Activated CD4-positive, alpha-beta T cell treated with anti-CD3 and anti-CD28 coated beads, Interleukin-2, amount 50 U/mL, for 48 hours (primary cell): ENCODE measurements at regions not wholly inside any gene's neighbourhood (a gene's known extent, or its start where the extent isn't known, plus 50 kb on each side); places are given as distances from the start of the nearest gene placed in this dataset.

Experiments used
- DNase-seq, 2 experiments: peaks; one replicate each; pipeline ENCODE4 v3.0.0-alpha.2; 2020

- DNase-seq: no peak
These were observed 86.0 kb downstream of the MATN1 start for GRCh38 chr1:30637183-30637980.

DNA sequence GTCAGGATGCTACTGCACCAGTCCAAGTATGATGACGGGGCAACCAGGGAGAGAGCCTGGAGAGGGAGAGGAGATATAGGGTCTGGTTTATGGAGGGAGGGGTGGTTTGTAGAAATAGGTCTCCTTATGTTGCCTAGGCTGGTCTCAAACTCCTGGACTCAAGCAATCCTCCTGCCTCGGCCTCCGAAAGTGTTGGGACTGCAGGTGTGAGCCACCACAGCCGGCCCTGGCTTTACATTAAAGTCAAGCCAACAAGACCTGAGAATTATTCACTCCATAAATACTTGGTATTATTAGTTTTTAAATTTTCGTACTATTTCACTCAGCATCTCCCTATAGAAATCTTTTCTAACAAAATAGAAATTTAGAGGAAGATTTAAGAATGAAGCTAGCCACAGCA is 86.8 kb downstream of the MATN1 start:
- DNase-seq: no peak

DNA sequence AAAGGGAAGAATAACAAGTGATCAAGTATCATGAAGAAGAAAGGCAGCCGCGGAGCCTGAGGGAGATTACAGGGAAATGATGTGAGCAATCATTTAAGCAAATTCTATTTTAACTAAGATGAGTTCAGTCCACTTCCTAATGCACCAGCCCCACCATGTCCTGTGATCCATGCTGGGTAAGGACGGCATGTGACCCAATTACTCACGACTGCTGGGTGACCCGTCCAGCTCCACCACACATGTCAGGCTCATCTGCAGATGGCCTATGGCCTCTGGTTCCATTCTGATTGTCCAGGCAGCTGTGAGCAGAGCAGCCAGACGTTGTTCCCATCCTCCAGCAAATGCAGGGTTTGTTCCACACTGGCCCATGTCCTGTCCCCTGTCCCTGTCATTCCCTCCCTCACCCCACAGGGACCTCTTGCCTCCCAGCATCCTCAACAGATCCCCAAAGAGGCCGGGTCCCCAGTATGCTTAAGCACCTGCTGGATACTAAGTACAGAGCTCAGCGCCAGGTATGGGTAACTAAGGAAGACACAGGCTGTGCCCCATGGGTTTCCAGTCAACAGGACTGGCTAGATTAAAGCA is 87.9 kb downstream of the MATN1 start:
- DNase-seq: no peak

DNA sequence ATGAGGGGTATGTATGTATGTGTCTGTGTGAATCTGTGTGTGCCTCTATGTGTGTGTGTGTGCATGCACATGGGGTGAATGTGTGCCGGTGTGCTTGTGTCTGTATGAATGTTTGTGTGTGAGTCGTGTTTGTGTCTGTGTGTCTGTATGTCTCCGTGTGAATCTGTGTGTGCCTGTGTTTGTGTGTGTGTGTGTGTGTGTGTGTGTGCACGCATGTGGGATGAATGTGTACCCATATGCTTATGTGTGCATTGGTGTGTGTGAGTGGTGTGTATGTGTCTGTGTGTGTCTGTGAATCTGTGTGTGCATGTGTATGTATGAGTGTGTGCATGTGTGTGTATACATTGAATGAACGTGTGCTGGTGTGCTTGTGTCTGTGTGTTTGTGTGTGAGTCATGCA is 88.9 kb downstream of the MATN1 start:
- DNase-seq: no peak

- DNase-seq: no peak
These were observed 90.1 kb downstream of the MATN1 start for GRCh38 chr1:30633294-30633693.

DNA sequence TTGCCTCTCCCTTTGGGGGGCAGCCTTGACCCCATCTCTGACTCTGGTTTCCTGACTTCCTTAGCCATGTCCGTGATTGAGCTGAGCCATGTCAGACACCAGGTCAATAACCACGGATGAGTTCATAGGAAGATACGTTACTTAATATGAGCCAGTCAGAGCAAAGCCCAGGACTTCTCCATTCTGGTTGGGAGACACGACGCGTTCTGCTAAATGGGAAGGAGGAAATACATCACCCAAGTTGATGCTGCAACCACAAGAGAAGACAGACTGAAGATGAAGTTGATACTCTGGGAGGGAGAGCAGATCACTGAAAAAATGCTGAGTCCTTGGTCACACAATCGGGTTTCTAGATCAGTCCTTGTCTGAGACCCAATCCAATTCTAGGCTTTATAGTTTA is 90.9 kb downstream of the MATN1 start:
- DNase-seq: no peak

DNA sequence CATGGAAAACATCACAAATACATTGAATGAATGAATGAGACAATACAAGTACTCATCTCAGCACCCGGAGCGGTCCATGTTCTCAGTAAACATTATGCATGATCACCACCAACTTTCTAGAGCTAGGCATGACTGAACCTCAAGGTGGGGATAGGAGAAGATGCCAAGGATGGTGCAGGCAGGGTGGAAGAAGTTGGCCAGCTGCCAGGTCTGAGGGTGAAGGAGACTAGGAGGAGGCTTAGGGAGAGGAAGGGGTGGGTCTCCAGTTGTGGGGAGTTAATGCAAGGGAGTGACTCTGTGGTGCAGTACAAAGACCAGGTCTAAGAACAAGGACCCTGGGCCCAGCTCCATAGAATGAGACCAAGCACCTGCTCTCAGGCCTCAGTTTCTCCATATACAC is 91.7 kb downstream of the MATN1 start:
- no peak for DNase-seq

DNA sequence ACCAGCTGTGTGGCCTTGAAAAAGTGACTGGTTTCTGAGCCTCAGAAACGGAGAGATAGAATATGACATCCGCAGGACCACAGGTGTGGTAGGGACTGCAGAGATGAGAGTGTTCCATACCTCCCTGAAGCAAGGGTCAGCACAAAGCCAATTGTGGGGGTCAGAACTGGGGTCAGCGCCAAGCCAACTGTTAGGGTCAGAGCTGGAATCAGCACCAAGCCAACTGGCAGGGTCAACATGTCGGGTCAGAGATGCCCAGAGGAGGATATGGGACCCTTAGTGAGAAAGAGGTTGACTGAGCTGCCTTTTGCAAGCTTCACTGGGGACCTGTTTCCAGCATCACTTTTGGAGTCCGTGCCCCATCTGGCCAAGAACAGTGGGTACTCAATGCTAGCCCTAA is 93.9 kb downstream of the MATN1 start:
- no peak for DNase-seq

DNA sequence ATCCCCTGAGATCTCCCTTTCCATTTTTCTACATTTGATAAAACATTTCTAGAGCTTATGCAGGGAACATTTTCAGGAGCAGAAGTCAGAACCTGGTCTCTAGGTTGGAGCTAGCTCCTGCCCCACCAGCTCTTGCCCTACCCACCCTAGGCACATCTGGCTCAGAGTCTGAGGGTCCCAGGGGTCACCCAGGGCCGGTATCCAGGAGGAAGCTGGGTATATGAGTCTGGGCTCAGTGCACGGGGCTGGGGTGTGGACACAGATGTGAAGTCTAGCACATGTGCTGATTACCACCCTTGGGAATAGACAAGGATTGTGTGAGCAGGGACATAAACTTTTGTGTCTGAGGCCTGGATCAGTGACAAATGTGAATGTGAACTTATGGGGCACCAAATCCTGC is 95.4 kb downstream of the MATN1 start:
- no peak for DNase-seq

DNA sequence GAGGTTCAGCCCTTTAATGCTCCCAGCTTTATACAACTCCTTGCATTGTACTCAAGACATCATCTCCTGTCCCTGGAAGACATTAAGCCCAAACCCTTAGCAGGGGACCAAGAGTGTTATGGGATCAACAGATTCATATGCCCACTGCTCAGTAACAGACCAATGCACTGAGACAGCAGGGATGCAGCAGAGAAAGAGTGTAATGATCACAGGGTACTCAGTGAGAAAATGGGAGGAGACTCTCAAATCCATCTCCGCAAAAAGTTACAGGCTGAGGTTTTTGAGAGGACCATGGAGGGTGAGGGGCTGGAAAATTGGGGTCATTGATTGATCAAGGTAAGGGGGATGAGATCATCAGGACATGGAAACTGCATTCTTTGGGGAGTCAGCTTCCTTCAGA is 96.2 kb downstream of the MATN1 start:
- no peak for DNase-seq

DNA sequence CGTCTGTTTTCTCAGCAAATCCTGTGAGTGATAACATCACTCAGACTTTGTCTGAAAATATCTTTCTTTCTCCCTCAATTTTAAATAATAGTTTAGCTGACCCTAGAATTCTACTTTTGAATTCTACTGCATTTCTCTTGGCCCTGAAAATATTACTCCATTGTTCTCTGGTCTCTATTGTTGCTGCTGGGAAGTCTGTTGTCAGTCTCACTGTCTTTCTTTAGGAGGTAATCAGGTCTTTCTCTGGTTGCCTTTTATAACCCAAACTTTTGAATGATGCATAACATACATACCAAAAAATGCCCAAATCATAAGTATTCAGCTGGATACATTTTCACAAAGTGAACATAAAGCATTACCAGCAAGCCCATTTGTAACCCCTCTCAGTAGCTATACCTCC is 100.0 kb downstream of the MATN1 start:
- DNase-seq: no peak

GRCh38 chr1:30619619-30620018 is 103.8 kb downstream of the MATN1 start:
- no peak for DNase-seq

- DNase-seq: no peak
These were observed 105.0 kb downstream of the MATN1 start for GRCh38 chr1:30618335-30618747.

DNA sequence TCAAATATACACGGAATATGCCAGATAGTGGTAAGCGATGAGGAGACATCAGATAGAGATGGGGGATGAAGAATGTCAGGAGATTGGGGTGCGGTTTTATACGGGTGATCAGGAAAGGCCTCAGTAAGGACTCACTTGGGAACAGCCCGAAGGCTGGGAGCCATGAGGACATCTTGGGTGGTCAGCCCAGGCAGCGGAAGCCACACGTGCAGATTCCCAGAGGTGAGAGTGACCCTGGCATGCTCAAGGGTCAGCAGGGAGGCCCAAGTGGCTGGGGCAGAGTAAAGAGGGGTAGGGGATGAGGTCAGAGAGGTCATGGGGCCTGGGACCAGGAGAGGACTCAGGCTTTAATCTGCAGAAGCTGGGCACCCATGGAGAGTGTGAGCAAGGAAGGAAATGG is 106.6 kb downstream of the MATN1 start:
- DNase-seq: no peak

- DNase-seq: no peak
These were observed 107.4 kb downstream of the MATN1 start for GRCh38 chr1:30615816-30616590.

DNA sequence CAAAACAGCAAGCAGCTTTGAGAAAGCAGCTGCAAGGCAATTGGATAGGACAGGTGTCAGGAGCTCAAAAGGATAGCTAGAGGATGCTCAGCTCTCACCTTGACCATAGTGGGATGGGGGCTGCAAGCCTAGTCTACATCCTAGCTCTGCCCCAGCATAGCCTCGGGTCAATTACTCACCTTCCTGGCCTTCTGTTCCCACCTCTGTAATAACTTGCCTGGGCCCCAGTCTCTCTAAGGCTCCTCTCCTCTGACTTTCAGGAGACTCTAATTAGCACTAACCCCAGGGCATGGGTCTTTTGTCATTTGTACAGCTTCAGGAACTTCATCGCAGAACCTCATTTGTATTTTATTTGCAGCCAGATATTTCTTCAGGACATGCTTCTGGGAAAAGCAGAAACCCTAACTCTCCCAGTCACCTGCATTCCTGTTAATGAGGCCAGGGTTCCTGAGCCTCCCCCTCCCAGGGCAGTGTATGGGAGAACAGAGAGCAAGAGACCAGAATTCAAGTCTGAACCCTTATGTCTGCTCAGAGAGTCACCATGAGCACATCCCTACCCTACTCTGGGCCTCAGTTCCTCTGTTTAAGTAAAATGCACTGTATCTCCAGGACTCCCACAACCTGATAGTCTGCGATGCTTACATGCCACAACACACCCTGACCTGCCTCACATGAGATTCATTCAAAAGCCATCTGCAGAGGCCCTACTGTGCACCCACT is 108.1 kb downstream of the MATN1 start:
- DNase-seq: no peak

DNA sequence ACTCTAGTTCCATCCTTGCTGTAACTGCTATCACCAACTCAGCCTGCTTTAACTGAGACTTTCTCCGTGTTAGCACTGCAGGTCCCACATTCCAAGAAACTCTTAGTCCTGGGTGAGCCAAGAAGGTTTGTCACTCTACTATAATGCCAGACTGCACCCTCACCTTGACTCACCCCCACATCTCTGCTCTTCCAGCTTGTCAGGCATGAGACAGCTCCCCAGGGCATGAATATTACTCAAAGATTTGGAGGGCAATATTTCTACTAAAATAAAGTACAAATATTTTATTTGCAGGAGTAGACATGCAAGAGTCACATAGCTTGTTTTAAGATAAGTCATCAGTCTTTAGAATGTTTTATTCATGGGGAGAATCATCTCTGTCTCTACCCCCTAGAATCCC is 110.2 kb downstream of the MATN1 start:
- no peak for DNase-seq

- DNase-seq: no peak
These were observed 110.8 kb downstream of the MATN1 start for GRCh38 chr1:30612536-30613065.

DNA sequence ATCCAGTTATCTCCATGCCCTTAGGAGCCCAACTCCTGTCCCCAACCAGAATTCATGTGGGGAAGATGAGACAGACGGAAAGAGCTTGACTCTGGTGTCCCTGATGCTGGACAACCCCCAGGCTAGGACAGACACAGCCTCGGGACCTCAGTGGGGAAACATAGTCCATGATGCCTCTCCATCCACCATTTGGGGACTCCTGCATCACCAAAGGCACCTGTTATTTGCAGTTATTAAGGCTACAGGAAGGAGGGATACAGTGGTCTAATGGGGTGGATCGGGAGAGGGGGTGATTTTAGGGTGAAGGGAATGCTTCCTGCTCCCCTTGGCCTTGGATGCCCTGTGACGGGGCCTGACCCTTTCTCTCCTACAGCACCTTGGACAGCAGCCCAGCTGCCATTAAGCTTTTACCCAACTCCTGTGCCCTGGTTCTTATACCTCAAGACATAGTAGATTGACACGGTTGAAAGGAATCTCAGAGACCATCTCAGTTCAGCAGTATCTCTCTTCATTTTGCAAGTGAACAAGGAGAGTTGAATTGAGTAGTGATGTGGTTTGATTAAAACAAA is 111.6 kb downstream of the MATN1 start:
- no peak for DNase-seq

GRCh38 chr1:30610917-30611316 is 112.5 kb downstream of the MATN1 start:
- DNase-seq: no peak

- no peak for DNase-seq
These were observed 113.4 kb downstream of the MATN1 start for GRCh38 chr1:30609999-30610345.

- DNase-seq: no peak
These were observed 113.9 kb downstream of the MATN1 start for GRCh38 chr1:30609336-30609998.
